Thoracic aorta (tissue), 2 donors: ENCODE measurements at regions not wholly inside any gene's neighbourhood (a gene's known extent, or its start where the extent isn't known, plus 50 kb on each side); places are given as distances from the start of the nearest gene placed in this dataset.
"Not testable (repeated sequence)": the region's sequence is repeated elsewhere in the genome, so short reads cannot be mapped to it uniquely, and the experiment has no call there.

Source experiments
- ATAC-seq: fragments of 150-250 bp; one replicate; pipeline ENCODE4 v1.8.0; 2017; ENCODE audit warnings: low read depth; ENCODE audit not compliant: insufficient number of reproducible peaks, low FRiP score
- DNase-seq: peaks from one replicate; pipeline ENCODE4 v3.0.0-alpha.2; 2020; ENCODE audit warnings: low spot score
- H3K27ac ChIP-seq, 2 donors: fragments of 200-600 bp; sonication (generic); 1 replicate in 1 of 2; 2 replicates in 1 of 2; pipeline ENCODE4 v1.5.1; 2016; ENCODE audit warnings: mild to moderate bottlenecking in 2 of 2, moderate library complexity in 2 of 2
- H3K27me3 ChIP-seq: fragments of 200-600 bp; sonication (generic); replicated peaks from 2 replicates; pipeline ENCODE4 v1.6.0; 2016; ENCODE audit warnings: mild to moderate bottlenecking; ENCODE audit not compliant: insufficient read depth
- H3K36me3 ChIP-seq: fragments of 200-600 bp; sonication (generic); one replicate; pipeline ENCODE4 v1.5.1; 2016
- H3K4me1 ChIP-seq, 2 donors: fragments of 200-600 bp; sonication (generic); 1 replicate in 1 of 2; 2 replicates in 1 of 2; pipeline versions ENCODE4 v1.5.1 to v1.6.0; 2016; ENCODE audit warnings: low read depth in 2 of 2, mild to moderate bottlenecking in 1 of 2; ENCODE audit not compliant: control insufficient read depth in 1 of 2
- H3K4me3 ChIP-seq: fragments of 200-600 bp; sonication (generic); 2 replicates; pipeline ENCODE4 v1.5.1; 2016; ENCODE audit warnings: mild to moderate bottlenecking
- H3K9me3 ChIP-seq: fragments of 200-600 bp; sonication (generic); 2 replicates; pipeline ENCODE4 v1.5.1; 2016
- TF ChIP-seq, protein P1 (sequence below): fragments of 200-600 bp; sonication (generic); IDR thresholded peaks from one replicate; pipeline ENCODE4 v1.5.1; 2019; ENCODE audit warnings: antibody characterized with exemption

DNA sequence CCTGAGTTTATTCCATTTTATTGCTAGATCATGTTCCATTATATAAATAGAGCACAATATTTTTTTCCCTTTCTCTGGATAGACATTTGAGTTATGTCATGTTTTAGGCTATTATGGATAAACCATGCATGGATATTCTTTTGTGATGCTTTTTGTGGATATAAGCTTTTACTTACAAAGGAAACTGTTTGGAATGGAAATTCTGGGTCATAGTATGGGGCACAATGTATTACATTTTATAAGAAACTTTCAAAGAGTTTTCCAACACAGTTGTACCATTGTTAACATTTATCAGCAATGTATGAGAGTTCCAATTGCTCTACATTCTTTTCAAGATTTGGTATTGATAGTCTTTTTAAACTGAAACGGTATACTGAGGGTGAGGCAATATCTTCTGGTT is 749.4 kb downstream of the SOCS6 start:
- ATAC-seq, result no peak
- TF ChIP-seq, protein P1, sequence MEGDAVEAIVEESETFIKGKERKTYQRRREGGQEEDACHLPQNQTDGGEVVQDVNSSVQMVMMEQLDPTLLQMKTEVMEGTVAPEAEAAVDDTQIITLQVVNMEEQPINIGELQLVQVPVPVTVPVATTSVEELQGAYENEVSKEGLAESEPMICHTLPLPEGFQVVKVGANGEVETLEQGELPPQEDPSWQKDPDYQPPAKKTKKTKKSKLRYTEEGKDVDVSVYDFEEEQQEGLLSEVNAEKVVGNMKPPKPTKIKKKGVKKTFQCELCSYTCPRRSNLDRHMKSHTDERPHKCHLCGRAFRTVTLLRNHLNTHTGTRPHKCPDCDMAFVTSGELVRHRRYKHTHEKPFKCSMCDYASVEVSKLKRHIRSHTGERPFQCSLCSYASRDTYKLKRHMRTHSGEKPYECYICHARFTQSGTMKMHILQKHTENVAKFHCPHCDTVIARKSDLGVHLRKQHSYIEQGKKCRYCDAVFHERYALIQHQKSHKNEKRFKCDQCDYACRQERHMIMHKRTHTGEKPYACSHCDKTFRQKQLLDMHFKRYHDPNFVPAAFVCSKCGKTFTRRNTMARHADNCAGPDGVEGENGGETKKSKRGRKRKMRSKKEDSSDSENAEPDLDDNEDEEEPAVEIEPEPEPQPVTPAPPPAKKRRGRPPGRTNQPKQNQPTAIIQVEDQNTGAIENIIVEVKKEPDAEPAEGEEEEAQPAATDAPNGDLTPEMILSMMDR, result no peak
- Histone ChIP-seq H3K4me1 (no peaks in the 10 kb centered on the region), H3K27ac (no peak overlapping the region), H3K36me3 (no peaks in the 10 kb centered on the region), H3K9me3 (no peaks in the 10 kb centered on the region), H3K27me3 (no peaks in the 10 kb centered on the region), H3K4me3 (no peak overlapping the region)
- DNase-seq, result no peak

- no peaks in the 10 kb centered on the region for H3K36me3 ChIP-seq
- H3K4me1 ChIP-seq, result no peaks in the 10 kb centered on the region
- H3K27ac ChIP-seq, result no peak overlapping the region
- H3K27me3 ChIP-seq, result no peaks in the 10 kb centered on the region
- TF ChIP-seq, protein P1, result no peak
- H3K4me3 ChIP-seq, result no peak overlapping the region
- no peak for DNase-seq
- no peak for ATAC-seq
- H3K9me3 ChIP-seq, result no peaks in the 10 kb centered on the region
These were observed 747.9 kb downstream of the SOCS6 start for GRCh38 chr18:71036783-71037182.

DNA sequence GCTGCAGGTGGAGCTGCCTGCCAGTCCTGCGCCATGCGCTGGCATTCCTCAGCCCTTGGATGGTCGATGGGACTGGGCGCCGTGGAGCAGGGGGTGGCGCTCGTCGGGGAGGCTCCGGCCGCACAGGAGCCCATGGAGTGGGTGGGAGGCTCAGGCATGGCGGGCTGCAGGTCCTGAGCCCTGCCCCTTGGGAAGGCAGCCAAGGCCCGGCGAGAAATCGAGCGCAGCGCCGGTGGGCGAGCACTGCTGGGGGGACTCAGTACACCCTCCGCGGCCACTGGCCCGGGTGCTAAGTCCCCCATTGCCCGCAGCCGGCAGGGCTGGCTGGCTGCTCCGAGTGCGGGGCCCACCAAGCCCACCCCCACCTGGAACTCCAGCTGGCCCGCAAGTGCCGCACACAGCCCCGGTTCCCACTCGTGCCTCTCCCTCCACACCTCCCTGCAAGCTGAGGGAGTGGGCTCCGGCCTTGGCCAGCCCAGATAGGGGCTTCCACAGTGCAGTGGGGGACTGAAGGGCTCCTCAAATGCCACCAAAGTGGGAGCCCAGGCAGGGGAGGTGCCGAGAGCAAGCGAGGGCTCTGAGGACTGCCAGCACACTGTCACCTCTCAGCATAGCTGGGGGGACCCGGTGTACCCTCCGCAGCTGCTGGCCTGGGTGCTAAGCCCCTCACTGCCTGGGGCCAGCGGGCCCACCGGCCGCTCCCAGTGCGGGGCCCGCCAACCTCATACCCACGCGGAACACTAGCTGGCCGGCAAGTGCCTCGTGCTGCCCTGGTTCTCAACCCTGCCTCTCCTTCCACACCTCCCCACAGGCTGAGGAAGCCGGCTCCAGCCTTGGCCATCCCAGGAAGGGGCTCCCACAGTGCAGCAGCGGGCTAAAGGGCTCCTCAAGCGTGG is 742.7 kb downstream of the SOCS6 start:
- H3K27ac ChIP-seq, H3K27me3 ChIP-seq, H3K4me3 ChIP-seq, H3K4me1 ChIP-seq, H3K9me3 ChIP-seq, ATAC-seq, H3K36me3 ChIP-seq, DNase-seq: not testable (repeated sequence)

GRCh38 chr18:71030085-71030484 is 741.2 kb downstream of the SOCS6 start:
- H3K4me3 ChIP-seq, H3K36me3 ChIP-seq, H3K27me3 ChIP-seq, H3K27ac ChIP-seq, ATAC-seq, H3K9me3 ChIP-seq, DNase-seq, H3K4me1 ChIP-seq: not testable (repeated sequence)

- Histone ChIP-seq H3K36me3 (no peaks in the 10 kb centered on the region), H3K4me3 (no peak overlapping the region), H3K9me3 (no peaks in the 10 kb centered on the region), H3K27me3 (no peaks in the 10 kb centered on the region), H3K27ac (no peak overlapping the region), H3K4me1 (no peaks in the 10 kb centered on the region)
- TF ChIP-seq, protein P1, result no peak
- ATAC-seq, result no peak
- no peak for DNase-seq
These were observed 739.5 kb downstream of the SOCS6 start for GRCh38 chr18:71028285-71028762.

GRCh38 chr18:71027531-71027930 is 738.7 kb downstream of the SOCS6 start:
- DNase-seq (no peak), ATAC-seq (no peak)
- H3K36me3 ChIP-seq, result no peaks in the 10 kb centered on the region
- H3K4me3 ChIP-seq, result no peak overlapping the region
- H3K9me3 ChIP-seq, result no peaks in the 10 kb centered on the region
- TF ChIP-seq, protein P1, result no peak
- H3K4me1 ChIP-seq, result no peaks in the 10 kb centered on the region
- H3K27me3 ChIP-seq, result no peaks in the 10 kb centered on the region
- no peak overlapping the region for H3K27ac ChIP-seq
